ENCODE measurements at regions not wholly inside any gene's neighbourhood (a gene's known extent, or its start where the extent isn't known, plus 50 kb on each side); places are given as distances from the start of the nearest gene placed in this dataset.

- peak in 2 of 3 donors; percentile 31 to 58 for TF ChIP-seq CTCF (IDR thresholded peaks at IDR 0.05)
- DNase-seq (ENCODE audit: low spot score): no peak
- peak; percentile 87 for ATAC-seq (ENCODE audit: low FRiP score)
Measured at GRCh38 chr2:126971481-126972278, 73.0 kb downstream of the TEX51 start.

GRCh38 chr2:126972279-126972626 is 73.6 kb downstream of the TEX51 start:
- ATAC-seq (ENCODE audit: low FRiP score) (peak; percentile 12), DNase-seq (ENCODE audit: low spot score) (no peak)
- TF ChIP-seq CTCF (IDR thresholded peaks at IDR 0.05): no peak

GRCh38 chr2:126973745-126974144 is 75.1 kb downstream of the TEX51 start:
- TF ChIP-seq CTCF (IDR thresholded peaks at IDR 0.05): no peak
- no peak for ATAC-seq (ENCODE audit: low FRiP score)
- no peak for DNase-seq (ENCODE audit: low spot score)

- ATAC-seq (ENCODE audit: low FRiP score) (no peak), DNase-seq (ENCODE audit: low spot score) (no peak)
- no peak for TF ChIP-seq CTCF (IDR thresholded peaks at IDR 0.05)
Measured at GRCh38 chr2:126975671-126976655, 77.3 kb downstream of the TEX51 start.

GRCh38 chr2:126976721-126977328 is 78.1 kb downstream of the TEX51 start:
- DNase-seq (ENCODE audit: low spot score) (no peak), ATAC-seq (ENCODE audit: low FRiP score) (no peak)
- TF ChIP-seq CTCF (IDR thresholded peaks at IDR 0.05): no peak

- TF ChIP-seq CTCF (IDR thresholded peaks at IDR 0.05): no peak
- ATAC-seq (ENCODE audit: low FRiP score) (no peak), DNase-seq (ENCODE audit: low spot score) (no peak)
Measured at GRCh38 chr2:126978333-126978732, 79.6 kb downstream of the TEX51 start.

All from omental fat pad (tissue), 3 donors.